HFFc6 (cell line): ENCODE measurements at regions not wholly inside any gene's neighbourhood (a gene's known extent, or its start where the extent isn't known, plus 50 kb on each side); places are given as distances from the start of the nearest gene placed in this dataset.

Experiments
- DNase-seq: peaks from one replicate; pipeline ENCODE4 v3.0.0-alpha.2; 2018
- H3K27ac Mint-ChIP-seq: 2 replicates; pipeline ENCODE4 v1.8.0; 2020; ENCODE audit warnings: mild to moderate bottlenecking, mixed read lengths
- H3K27me3 Mint-ChIP-seq: 2 replicates; pipeline ENCODE4 v1.8.0; 2021; ENCODE audit warnings: mild to moderate bottlenecking, moderate library complexity, mixed read lengths; ENCODE audit not compliant: insufficient read depth
- H3K36me3 Mint-ChIP-seq: 2 replicates; pipeline ENCODE4 v1.8.0; 2021; ENCODE audit warnings: low read depth, mixed read lengths
- H3K4me1 Mint-ChIP-seq: 2 replicates; pipeline ENCODE4 v1.8.0; 2020; ENCODE audit warnings: low read depth, mixed read lengths
- H3K4me3 Mint-ChIP-seq: 2 replicates; pipeline ENCODE4 v1.8.0; 2020; ENCODE audit warnings: mild to moderate bottlenecking, moderate library complexity, mixed read lengths
- H3K9me3 Mint-ChIP-seq: 2 replicates; pipeline ENCODE4 v1.8.0; 2020; ENCODE audit warnings: mild to moderate bottlenecking, mixed read lengths
- CTCF ChIP-seq: fragments of 200-600 bp; sonication (generic); IDR thresholded peaks from 2 replicates; pipeline ENCODE4 v1.5.0; 2021; ENCODE audit warnings: antibody characterized with exemption, mild to moderate bottlenecking

DNA sequence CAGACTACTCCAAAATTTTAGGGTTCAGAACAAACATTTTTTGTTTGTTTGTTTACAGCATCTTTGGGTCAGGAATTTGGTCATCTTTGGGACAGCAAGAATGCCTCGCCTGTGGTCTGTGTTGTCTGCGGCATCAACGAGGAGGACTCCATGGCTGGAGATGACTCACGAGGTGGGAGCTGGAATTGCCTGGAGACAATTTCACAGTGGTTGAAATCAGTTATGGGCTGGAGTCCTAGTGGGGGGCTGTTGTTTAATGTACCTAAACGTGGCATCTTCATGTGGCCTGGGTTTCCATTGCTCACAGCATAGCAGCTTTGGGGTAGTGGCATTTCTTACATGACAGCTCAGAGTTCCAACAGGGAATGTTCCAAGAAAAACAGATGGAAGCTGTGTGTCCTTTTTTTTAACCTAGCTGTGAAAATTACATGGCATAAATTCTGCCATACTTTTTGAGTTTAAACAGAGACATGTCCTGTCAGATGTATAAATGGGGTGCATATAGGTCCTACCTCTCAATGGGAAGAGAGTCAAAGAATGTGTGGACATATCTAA is 507.3 kb upstream of the CBLB start:
- H3K27me3 Mint-ChIP-seq = peaks cover 4% of the 10 kb centered on the region
- H3K27ac Mint-ChIP-seq = no peak overlapping the region
- TF ChIP-seq CTCF = no peak
- peaks cover 17% of the 10 kb centered on the region for H3K4me1 Mint-ChIP-seq
- no peak for DNase-seq
- H3K9me3 Mint-ChIP-seq = no peaks in the 10 kb centered on the region
- no peaks in the 10 kb centered on the region for H3K36me3 Mint-ChIP-seq
- no peak overlapping the region for H3K4me3 Mint-ChIP-seq

DNA sequence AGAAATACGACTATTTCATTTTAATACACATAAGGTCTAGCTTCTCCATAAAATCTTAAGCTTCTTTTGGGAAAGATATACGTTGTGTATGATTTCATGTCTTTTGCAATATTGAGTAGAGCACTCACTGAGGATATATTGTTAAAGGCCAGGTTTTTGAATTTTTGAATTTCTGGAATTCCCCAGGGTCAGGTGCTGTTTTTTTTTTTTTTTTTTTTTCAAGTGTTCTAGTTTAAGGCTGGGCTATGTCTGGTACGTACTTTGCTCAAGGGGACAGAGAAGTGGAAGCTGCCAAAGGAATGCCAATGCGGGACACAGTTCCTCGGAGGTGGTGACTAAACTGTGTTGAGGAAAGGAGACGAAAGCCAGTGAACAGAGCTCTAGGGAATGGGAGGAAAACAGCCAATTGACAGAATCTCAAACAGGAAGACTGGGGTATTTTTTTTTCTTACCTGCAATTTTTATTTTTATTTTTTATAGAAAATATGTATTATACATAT is 510.5 kb upstream of the CBLB start:
- H3K4me3 Mint-ChIP-seq = no peak overlapping the region
- no peak for DNase-seq
- TF ChIP-seq CTCF = no peak
- peaks cover 11% of the 10 kb centered on the region for H3K4me1 Mint-ChIP-seq
- H3K36me3 Mint-ChIP-seq = no peaks in the 10 kb centered on the region
- no peaks in the 10 kb centered on the region for H3K9me3 Mint-ChIP-seq
- H3K27ac Mint-ChIP-seq = no peak overlapping the region
- H3K27me3 Mint-ChIP-seq = peaks cover 1% of the 10 kb centered on the region

GRCh38 chr3:106380232-106380631 is 511.4 kb upstream of the CBLB start:
- H3K27ac Mint-ChIP-seq = no peak overlapping the region
- no peak for TF ChIP-seq CTCF
- H3K27me3 Mint-ChIP-seq = peaks cover 1% of the 10 kb centered on the region
- no peaks in the 10 kb centered on the region for H3K9me3 Mint-ChIP-seq
- DNase-seq = no peak
- peaks cover 11% of the 10 kb centered on the region for H3K4me1 Mint-ChIP-seq
- H3K4me3 Mint-ChIP-seq = no peak overlapping the region
- no peaks in the 10 kb centered on the region for H3K36me3 Mint-ChIP-seq

DNA sequence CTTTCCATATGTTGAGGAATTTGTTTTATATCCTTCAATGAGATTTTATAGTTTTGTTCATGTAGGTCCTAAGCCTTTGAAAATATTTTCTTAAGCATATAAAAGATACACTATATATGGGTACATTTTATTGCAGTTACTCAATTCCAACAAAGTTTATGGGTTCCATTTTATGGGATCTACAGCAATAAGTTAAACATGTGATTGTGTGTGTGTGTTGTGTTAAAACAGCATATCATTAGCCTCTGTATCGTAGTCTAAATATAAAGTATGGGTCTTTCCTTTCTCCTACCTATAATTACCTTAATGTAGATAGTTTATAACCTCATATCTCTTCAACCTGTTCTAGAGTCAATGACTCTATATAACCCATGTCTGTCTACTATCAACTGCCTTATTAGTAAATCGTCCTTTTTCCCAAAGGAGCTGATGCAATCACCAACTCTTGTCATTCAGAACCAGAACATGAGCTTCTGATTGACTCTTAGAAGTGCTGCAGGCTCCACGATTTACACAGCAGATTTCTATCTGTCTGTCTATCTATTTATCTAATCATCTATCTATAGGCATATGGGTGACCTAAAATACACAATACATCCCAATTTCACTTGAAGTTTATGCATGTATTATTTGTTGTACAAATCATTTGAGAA is 512.6 kb upstream of the CBLB start:
- no peak overlapping the region for H3K27ac Mint-ChIP-seq
- no peak overlapping the region for H3K4me3 Mint-ChIP-seq
- H3K36me3 Mint-ChIP-seq = no peaks in the 10 kb centered on the region
- no peaks in the 10 kb centered on the region for H3K9me3 Mint-ChIP-seq
- TF ChIP-seq CTCF = no peak
- peaks cover 1% of the 10 kb centered on the region; the same call in 1 of the 2 replicates for H3K27me3 Mint-ChIP-seq
- H3K4me1 Mint-ChIP-seq = no peaks in the 10 kb centered on the region
- no peak for DNase-seq

- Mint-ChIP-seq H3K36me3 (no peaks in the 10 kb centered on the region), H3K4me1 (no peaks in the 10 kb centered on the region), H3K4me3 (no peak overlapping the region), H3K27me3 (peaks cover 1% of the 10 kb centered on the region; the same call in 1 of the 2 replicates), H3K27ac (no peak overlapping the region), H3K9me3 (no peaks in the 10 kb centered on the region)
- TF ChIP-seq CTCF = no peak
- no peak for DNase-seq
Measured at GRCh38 chr3:106381939-106382335, 513.1 kb upstream of the CBLB start.
